Panc1 (cell line): ENCODE measurements at regions not wholly inside any gene's neighbourhood (a gene's known extent, or its start where the extent isn't known, plus 50 kb on each side); places are given as distances from the start of the nearest gene placed in this dataset.

Source experiments
- ATAC-seq: fragments of 200-7000 bp; cut with Tn5 transposase; 2 replicates; pipeline ENCODE4 v1.9.1; 2020; ENCODE audit warnings: mild to moderate bottlenecking, moderate library complexity
- BruUV-seq: library from RNA; stranded (reverse); fragments of 400-500 nt; replicated peaks from 2 replicates; lab custom pipeline; 2021; lab: Mats Ljungman, UMichigan
- CTCF ChIA-PET: fragments of 300-600 bp; sonication (Branson Sonifier 250); formaldehyde crosslinking; loops from one replicate; lab custom pipeline; 2022; ENCODE audit warnings: antibody characterized with exemption; lab: Charles Lee
- POLR2A ChIA-PET: fragments of 300-600 bp; sonication (Branson Sonifier 250); formaldehyde crosslinking; loops from one replicate; lab custom pipeline; 2022; ENCODE audit warnings: antibody characterized with exemption; lab: Charles Lee
- DNase-seq: peaks from one replicate; pipeline ENCODE4 v3.0.0-alpha.2; 2010; ENCODE audit warnings: low read depth, low spot score
- H3K27ac ChIP-seq: 2 replicates; pipeline ENCODE4 v1.5.1; 2011; ENCODE audit warnings: mild to moderate bottlenecking, low read length, inconsistent platforms
- H3K27me3 ChIP-seq: fragments of 200-500 bp; sonication (Bioruptor generic); 2 replicates; pipeline ENCODE4 v1.6.0; 2014; ENCODE audit warnings: low read length, inconsistent platforms; ENCODE audit not compliant: control insufficient read depth, insufficient read depth
- H3K36me3 ChIP-seq: fragments of 200-500 bp; sonication (Bioruptor generic); 2 replicates; pipeline ENCODE4 v1.5.1; 2014; ENCODE audit warnings: inconsistent platforms, mild to moderate bottlenecking, low read length, moderate library complexity; ENCODE audit not compliant: control insufficient read depth, insufficient read depth
- H3K4me1 ChIP-seq: 2 replicates; pipeline ENCODE4 v1.5.1; 2011; ENCODE audit warnings: inconsistent platforms, mild to moderate bottlenecking, low read length, moderate library complexity; ENCODE audit not compliant: control insufficient read depth, insufficient read depth
- H3K4me3 ChIP-seq, 2 experiments: 2 replicates each; pipeline ENCODE4 v1.5.1; 2011 to 2012; ENCODE audit warnings: low read depth in 2 of 2, low read length in 2 of 2, mild to moderate bottlenecking in 2 of 2, inconsistent platforms in 1 of 2, moderate library complexity in 1 of 2
- H3K9me3 ChIP-seq: fragments of 200-500 bp; sonication (Bioruptor generic); 2 replicates; pipeline ENCODE4 v1.5.1; 2014; ENCODE audit warnings: low read depth, mild to moderate bottlenecking, inconsistent platforms, low read length, moderate library complexity; ENCODE audit not compliant: control insufficient read depth, insufficient read depth
- CTCF ChIP-seq: fragments of 450-650 bp; IDR thresholded peaks from 2 replicates; pipeline ENCODE4 v1.5.1; 2017; ENCODE audit warnings: mild to moderate bottlenecking
- POLR2AphosphoS5 ChIP-seq: IDR thresholded peaks from 2 replicates; pipeline ENCODE4 v1.6.1; 2012; ENCODE audit warnings: mild to moderate bottlenecking, low read depth, low read length, moderate library complexity
- SIN3A ChIP-seq: IDR thresholded peaks from 2 replicates; pipeline ENCODE4 v1.6.1; 2012; ENCODE audit warnings: low read depth, mild to moderate bottlenecking, low read length, moderate library complexity, borderline replicate concordance; ENCODE audit not compliant: insufficient read depth
- TCF7L2 ChIP-seq: IDR thresholded peaks from 2 replicates; pipeline ENCODE4 v1.6.1; 2011; ENCODE audit warnings: mild to moderate bottlenecking, low read depth, low read length, inconsistent platforms
- in situ Hi-C: cut with HindIII; loops from 2 replicates; pipeline ENCODE4 v1.10.0; 2016; ENCODE audit warnings: low sequenced_read_pairs, low pct_unique_long_range_greater_than_20kb
- intact Hi-C: fragments of 100-400 bp; cut with micrococcal nuclease; formaldehyde crosslinking; loops from one replicate; pipeline ENCODE4 v1.10.0; 2022; ENCODE audit not compliant: unreplicated experiment
- TF ChIP-seq, protein P1 (sequence below), 2 experiments: IDR thresholded peaks; 2 replicates each; pipeline ENCODE4 v1.6.1; 2011 to 2012; ENCODE audit warnings: low read depth in 2 of 2, control low read depth in 1 of 2, low read length in 1 of 2, mild to moderate bottlenecking in 1 of 2, moderate library complexity in 1 of 2; ENCODE audit not compliant: insufficient read depth in 1 of 2

DNA sequence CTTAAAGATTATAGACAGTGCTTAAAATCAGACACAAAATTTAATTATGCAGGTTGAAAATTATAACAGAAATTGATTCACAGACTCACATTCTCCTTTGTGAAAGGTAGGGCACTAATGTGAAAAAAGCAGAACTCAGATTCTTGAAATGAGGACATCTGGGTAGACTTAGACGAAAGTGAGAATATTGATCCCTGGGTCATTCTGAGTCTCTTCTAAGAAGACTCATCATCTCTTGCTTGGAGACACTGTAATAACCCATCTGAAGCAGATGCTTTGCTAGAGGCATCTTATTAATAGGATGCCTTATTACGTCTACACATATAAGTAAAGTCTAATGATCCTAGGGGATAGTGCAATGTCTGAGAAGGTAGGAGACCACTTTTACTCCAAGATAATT lies 274.4 kb downstream of the HINT1 start:
- POLR2A ChIA-PET, result no interaction called here

DNA sequence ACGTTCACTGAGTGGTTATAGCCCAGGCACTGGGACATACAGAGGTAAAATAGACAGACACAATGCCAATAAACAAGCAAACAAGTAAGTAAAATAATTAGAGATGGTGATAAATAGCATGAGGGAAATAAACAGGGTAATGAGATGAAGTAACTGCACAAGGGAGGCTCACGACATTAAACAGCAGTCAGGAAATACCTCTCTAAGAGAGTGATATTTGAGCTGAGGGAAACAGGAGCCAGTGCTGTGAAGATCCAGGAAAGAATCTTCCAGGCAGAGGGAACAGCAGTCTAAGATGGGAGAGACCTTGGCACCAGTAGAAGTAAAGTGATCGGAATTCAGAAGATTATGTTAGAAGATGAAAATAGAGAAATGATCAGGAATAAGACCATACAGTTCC lies 279.4 kb downstream of the HINT1 start:
- in situ Hi-C loops, result no loop called here
- DNase-seq (no peak), ATAC-seq (no peak)
- Histone ChIP-seq H3K9me3 (no peaks in the 10 kb centered on the region), H3K4me3 (no peak overlapping the region), H3K27me3 (peaks cover 8% of the 10 kb centered on the region; the same call in 1 of the 2 replicates), H3K4me1 (no peaks in the 10 kb centered on the region), H3K27ac (no peak overlapping the region), H3K36me3 (no peaks in the 10 kb centered on the region)
- intact Hi-C loops, result no loop called here
- POLR2A ChIA-PET, result no interaction called here
- no TSS peak for BruUV-seq
- CTCF ChIA-PET, result no interaction called here
- TF ChIP-seq SIN3A, result no peak

More for the DNA sequence above, 274.4 kb downstream of the HINT1 start:
- in situ Hi-C loops (no loop called here), intact Hi-C loops (no loop called here)
- H3K27ac ChIP-seq, result no peak overlapping the region
- DNase-seq, result no peak
- no peaks in the 10 kb centered on the region for H3K36me3 ChIP-seq
- H3K9me3 ChIP-seq, result no peaks in the 10 kb centered on the region
- TF ChIP-seq TCF7L2 (no peak), SIN3A (no peak), POLR2AphosphoS5 (no peak), CTCF (no peak)
- TF ChIP-seq, protein P1, sequence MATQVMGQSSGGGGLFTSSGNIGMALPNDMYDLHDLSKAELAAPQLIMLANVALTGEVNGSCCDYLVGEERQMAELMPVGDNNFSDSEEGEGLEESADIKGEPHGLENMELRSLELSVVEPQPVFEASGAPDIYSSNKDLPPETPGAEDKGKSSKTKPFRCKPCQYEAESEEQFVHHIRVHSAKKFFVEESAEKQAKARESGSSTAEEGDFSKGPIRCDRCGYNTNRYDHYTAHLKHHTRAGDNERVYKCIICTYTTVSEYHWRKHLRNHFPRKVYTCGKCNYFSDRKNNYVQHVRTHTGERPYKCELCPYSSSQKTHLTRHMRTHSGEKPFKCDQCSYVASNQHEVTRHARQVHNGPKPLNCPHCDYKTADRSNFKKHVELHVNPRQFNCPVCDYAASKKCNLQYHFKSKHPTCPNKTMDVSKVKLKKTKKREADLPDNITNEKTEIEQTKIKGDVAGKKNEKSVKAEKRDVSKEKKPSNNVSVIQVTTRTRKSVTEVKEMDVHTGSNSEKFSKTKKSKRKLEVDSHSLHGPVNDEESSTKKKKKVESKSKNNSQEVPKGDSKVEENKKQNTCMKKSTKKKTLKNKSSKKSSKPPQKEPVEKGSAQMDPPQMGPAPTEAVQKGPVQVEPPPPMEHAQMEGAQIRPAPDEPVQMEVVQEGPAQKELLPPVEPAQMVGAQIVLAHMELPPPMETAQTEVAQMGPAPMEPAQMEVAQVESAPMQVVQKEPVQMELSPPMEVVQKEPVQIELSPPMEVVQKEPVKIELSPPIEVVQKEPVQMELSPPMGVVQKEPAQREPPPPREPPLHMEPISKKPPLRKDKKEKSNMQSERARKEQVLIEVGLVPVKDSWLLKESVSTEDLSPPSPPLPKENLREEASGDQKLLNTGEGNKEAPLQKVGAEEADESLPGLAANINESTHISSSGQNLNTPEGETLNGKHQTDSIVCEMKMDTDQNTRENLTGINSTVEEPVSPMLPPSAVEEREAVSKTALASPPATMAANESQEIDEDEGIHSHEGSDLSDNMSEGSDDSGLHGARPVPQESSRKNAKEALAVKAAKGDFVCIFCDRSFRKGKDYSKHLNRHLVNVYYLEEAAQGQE (IDR thresholded peaks at IDR 0.05; ENCODE audit: insufficient read depth in 1 of 2, low read depth in 2 of 2, low read length in 1 of 2), result no peak
- no peak overlapping the region for H3K4me3 ChIP-seq
- peaks cover 5% of the 10 kb centered on the region; the same call in 1 of the 2 replicates for H3K27me3 ChIP-seq
- no peak for ATAC-seq
- H3K4me1 ChIP-seq, result no peaks in the 10 kb centered on the region
- CTCF ChIA-PET, result no interaction called here
- no TSS peak for BruUV-seq

DNA sequence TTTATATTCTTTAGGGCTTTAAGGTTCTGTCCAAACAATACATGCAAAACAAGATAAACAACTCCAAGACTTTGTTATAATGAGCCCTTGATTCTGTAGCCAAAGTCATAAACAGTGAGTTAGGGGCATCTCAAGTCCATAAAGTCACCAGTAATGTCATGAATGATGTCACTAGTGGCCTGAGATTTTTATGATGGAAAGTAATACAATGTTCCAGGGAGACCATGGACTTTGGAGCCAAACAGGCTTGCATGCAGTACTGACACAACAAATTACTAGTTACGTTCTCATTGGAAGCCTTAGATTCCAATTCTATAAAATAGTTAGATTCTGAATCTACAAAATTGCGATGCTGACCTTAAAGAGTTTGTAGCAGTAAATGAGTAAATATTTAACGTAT lies 280.0 kb downstream of the HINT1 start:
- H3K9me3 ChIP-seq, result no peaks in the 10 kb centered on the region
- ATAC-seq, result no peak
- DNase-seq, result no peak
- no TSS peak for BruUV-seq
- H3K27me3 ChIP-seq, result peaks cover 8% of the 10 kb centered on the region; the same call in 1 of the 2 replicates
- no peaks in the 10 kb centered on the region for H3K36me3 ChIP-seq
- TF ChIP-seq CTCF, result no peak
- TF ChIP-seq, protein P1 (IDR thresholded peaks at IDR 0.05; ENCODE audit: insufficient read depth in 1 of 2, low read depth in 2 of 2, low read length in 1 of 2), result no peak
- TF ChIP-seq TCF7L2, result no peak
- no peak for TF ChIP-seq POLR2AphosphoS5
- no peak for TF ChIP-seq SIN3A
- CTCF ChIA-PET, result no interaction called here
- H3K27ac ChIP-seq, result no peak overlapping the region
- POLR2A ChIA-PET, result no interaction called here
- H3K4me1 ChIP-seq, result no peaks in the 10 kb centered on the region
- intact Hi-C loops (no loop called here), in situ Hi-C loops (no loop called here)
- no peak overlapping the region for H3K4me3 ChIP-seq
